ENCODE measurements at regions not wholly inside any gene's neighbourhood (a gene's known extent, or its start where the extent isn't known, plus 50 kb on each side); places are given as distances from the start of the nearest gene placed in this dataset.
"Not testable (repeated sequence)": the region's sequence is repeated elsewhere in the genome, so short reads cannot be mapped to it uniquely, and the experiment has no call there.

DNA sequence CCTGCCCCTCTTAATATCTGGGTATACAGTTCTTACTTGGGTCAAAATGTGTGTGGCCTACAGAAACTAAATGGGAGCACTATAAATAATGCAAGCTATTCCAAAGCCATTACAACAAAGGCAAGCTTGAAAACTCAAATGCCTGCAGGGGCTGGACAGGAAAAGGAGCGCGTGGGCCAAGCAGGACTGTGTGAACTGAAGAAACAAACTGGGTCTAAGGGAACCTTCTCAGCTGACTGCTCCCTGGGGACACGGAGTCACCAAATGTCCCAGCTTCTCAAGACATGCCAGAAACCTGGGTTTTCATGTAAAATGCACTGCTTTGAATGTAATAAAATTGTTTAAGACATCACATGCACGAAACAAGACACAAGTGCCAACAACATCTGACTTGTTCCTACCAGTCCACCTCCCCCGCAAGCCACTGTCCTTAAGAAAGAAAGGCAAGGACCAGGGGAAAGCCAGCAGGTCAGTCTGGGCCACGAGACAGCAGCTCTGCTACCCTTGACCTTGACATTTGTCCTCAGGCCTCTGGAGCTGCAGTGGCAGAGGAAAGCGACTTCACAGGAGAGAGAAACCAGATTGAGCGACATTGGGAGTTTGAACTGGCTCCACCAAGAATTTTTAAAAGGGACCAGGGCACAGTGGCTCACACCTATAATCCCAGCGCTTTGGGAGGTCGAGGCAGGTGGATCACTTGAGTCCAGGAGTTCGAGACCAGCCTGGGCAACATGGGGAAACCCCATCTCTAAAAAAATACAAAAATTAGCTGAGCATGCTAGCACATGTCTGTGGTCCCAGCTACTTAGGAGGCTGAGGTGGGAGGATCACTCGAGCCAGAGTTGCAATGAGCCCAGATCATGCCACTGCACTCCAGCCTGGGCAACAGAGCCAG is 89.7 kb upstream of the SH3BP4 start:
- DNase-seq (ENCODE audit: low read depth in 2 of 2) = no peak

DNA sequence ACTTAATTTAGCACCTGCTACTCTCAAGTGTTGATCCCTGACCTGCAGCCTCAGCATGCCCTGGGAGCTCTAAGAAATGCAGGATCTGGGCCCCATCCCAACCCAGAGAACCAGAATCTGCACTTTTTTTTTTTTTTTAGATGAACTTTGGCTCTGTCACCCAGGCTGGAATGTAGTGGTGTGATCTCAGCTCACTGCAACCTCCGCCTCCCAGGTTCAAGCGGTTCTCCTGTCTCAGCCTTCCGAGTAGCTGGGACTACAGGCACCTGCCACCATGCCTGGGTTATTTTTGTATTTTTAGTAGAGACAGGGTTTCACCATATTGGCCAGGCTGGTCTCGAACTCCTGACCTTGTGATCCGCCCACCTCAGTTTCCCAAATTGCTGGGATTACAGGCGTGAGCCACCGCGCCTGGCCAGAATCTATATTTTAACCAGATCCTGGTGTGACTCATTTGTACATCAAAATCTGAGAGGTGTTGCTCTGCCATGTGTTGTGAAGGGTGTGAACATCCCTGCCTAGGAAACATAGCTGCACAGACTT is 92.4 kb upstream of the SH3BP4 start:
- DNase-seq (ENCODE audit: low read depth in 2 of 2) = not testable (repeated sequence)

DNA sequence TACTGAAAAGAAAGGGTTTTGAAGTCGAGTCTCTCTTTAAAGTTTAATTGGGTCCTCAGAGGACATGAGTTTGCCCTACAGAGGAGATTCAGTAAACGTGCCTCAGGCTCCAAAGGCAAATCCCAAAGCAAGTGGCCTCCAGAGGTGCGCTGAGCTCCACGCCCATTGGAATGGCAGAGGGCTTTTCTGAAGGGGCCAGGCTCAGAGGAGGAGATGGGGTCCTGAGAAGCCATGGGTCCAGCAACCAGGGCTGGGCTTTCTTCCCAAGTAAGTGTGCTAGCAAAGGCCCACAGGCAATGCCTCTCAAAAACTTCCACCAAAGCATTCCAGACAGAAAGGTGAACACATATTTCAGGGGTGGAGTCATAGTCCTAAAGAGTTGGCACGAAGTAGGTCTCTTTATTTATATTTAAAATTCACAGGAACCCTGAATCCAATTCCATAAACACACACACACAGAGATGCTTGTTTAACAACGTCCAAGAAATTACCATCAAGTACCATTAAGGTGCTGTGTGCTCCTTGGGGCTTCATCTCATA is 93.0 kb upstream of the SH3BP4 start:
- no peak for DNase-seq (ENCODE audit: low read depth in 2 of 2)

DNA sequence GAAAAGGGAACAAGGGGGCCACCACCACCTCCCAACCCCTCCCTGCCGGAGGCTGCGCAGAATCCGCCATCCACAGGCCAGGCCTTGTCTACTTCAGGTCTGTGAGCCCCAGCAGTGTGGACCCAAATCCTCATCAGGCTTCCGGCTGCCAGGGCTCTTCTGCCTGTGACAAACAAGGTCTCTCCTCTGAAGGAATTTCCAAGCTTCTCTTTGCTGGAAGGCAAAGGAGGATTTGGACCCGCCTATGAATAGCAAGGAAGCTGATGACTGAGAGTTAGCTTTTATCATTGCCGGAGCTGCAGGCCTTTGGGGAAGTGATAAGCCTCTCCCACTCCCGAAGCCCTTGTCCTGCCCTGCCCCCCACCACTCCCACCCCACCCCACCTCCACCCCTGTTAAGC is 93.7 kb upstream of the SH3BP4 start:
- no peak for DNase-seq (ENCODE audit: low read depth in 2 of 2)

DNA sequence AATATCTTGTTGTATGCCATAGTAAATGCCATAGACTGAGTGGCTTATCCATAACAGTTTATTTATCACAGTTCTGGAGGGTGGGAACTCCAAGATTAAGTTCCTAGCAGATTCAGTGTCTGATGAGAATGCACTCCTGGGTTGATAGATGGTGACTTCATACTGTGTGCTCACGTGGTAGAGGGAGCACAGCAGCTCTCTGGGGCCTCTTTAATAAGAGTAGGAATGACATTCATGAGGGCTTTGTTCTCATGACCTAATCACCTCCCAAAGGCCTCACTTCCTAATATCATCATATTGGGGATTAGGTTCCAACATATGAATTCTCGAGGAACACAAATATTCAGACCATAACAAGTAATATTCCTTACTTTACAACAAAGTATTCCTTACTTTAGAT is 98.1 kb upstream of the SH3BP4 start:
- no peak for DNase-seq (ENCODE audit: low read depth in 2 of 2)

DNA sequence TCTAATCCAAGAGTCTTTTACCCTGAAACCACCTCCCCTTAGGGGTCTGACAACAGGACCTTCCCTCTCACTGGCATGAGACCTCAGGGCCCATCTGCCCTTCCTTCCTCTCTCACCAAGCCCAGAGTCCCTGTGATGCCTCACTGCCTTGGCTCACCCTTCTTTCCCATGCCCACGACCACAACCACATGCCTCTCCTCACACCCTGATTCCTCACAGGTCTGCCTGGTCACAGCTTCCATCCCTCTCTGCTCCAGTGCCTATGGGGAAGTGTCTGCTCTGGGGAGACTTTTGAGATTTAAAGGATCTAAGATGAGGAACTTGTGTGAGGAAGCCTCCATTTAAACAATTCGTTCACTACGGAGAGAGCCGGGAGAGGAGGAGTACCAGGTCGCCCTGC is 98.9 kb upstream of the SH3BP4 start:
- no peak for DNase-seq (ENCODE audit: low read depth in 2 of 2)

DNA sequence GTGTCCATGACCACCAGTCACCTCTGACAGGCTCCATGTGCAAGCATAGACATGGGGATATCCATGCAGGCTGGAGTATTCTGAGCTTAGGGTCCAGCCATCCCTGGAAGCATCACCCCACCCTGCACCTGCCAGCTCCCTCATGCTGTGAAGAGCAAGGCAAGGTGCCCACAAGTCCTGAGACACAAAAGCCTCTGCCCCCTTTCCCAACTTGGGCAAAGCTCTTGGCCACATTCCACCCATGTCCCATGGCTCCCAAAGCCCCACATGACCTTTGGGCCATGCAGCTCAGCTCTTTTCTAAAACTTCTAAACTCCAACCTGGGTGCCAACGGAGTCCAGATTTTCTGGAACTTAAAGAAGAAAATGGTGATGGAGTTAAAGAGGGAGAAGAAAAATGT is 99.8 kb upstream of the SH3BP4 start:
- DNase-seq (ENCODE audit: low read depth in 2 of 2) = no peak

DNA sequence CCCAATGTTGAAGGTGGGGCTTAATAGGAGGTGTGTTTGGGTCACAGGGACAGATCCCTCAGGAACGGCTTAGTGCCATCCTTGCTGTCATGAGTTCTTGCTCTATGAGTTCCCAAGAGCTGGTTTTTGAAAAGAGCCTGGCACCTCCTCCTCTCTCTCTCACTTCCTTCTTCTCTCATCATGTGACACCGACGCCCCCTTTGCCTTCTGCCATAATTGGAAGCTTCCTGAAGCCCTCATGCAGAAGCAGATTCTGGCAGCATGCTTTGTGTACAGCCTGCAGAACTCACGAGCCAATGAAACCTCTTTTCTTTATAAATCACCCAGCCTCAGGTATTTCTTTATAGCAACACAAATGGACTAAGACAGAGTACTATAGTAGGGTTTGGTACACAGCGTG is 100.4 kb upstream of the SH3BP4 start:
- DNase-seq (ENCODE audit: low read depth in 2 of 2) = no peak

DNA sequence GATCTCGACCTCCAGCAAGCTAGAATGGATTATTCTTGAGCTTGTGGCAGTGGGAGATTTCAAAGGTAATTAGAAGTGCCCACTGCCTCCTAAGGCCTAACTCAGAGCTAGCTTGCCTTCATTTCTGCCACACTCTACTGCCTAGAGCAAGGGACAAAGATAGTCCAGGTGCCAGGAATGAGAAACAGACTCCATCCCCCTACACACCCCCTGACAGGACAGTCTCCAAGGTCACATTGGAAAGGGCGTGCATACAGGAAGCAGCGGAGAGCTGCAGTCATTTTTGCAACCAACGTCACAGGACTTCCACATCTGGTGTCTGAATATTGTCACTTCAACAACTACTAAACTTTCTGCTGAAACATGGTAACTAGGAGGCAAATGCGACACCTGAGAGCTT is 101.0 kb upstream of the SH3BP4 start:
- DNase-seq (ENCODE audit: low read depth in 2 of 2) = no peak

DNA sequence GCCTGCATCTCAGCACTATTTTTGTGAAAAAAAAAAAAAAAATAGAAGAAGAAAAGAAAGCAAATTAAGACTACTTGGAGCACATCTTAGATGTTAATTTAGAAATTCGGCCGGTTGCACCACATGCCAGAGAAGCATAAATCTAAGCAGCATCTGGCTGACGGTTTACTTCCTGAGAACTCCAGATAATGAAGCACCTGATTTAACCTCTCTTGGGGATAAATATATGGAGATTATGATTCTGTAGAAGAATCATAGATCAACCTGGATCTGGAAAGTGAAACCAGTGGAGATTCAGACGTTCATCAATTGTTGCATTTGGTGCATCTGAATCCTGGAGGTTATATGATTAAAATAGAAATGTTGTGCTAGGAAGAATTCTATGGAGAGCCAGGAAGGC is 102.1 kb upstream of the SH3BP4 start:
- no peak for DNase-seq (ENCODE audit: low read depth in 2 of 2)

DNA sequence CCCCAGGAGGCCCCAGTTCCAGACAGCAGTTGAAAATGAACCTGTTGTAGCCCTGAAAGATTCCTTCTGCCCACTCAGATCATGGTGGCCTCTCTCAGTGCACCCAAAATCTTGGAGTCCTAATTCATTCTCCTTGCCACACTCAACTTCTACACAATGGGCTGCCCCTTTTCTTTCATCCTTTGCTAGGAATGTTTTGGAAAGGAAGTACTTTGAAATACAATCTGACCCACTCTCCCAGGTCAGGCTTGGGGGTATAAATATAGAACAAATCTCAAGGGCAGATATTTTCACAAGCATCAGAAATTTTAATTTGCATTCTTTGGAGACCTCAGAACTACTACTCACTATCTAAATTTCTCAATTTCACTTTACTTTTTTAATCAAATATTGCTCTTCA is 103.2 kb upstream of the SH3BP4 start:
- no peak for DNase-seq (ENCODE audit: low read depth in 2 of 2)

DNA sequence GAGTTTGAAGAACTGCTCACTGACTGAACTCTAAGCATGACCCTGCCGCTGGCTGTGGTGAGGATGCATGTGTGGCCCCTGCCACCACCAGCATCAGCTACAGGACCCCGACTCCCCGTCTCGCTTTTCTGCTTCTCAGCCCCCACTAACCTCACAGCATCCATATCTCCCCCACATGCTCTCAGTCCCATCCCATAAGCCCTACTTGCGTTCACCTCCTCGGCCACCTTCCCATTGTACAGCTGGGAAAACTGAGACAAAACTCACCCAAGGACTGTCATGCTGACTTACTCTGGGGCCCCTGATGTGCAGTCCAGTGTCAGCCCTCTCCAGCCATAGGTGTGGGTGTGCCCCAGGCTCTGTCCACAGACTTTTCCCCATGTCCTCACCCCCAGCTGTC is 104.2 kb upstream of the SH3BP4 start:
- DNase-seq (ENCODE audit: low read depth in 2 of 2) = no peak

DNA sequence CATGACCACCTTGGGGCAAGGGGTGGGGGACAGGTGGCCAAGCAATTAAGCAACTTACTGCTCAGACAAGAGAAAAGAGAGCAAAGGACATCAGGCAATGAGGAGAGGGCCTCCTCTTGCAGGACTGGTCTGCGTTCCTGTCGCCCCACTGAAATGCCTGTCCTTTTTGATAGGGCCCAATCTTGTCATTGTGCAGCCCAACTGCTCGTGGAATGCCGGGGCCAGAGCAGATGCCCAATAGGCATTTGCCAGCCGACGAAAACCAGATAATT is 104.5 kb upstream of the SH3BP4 start:
- DNase-seq (ENCODE audit: low read depth in 2 of 2) = no peak

DNA sequence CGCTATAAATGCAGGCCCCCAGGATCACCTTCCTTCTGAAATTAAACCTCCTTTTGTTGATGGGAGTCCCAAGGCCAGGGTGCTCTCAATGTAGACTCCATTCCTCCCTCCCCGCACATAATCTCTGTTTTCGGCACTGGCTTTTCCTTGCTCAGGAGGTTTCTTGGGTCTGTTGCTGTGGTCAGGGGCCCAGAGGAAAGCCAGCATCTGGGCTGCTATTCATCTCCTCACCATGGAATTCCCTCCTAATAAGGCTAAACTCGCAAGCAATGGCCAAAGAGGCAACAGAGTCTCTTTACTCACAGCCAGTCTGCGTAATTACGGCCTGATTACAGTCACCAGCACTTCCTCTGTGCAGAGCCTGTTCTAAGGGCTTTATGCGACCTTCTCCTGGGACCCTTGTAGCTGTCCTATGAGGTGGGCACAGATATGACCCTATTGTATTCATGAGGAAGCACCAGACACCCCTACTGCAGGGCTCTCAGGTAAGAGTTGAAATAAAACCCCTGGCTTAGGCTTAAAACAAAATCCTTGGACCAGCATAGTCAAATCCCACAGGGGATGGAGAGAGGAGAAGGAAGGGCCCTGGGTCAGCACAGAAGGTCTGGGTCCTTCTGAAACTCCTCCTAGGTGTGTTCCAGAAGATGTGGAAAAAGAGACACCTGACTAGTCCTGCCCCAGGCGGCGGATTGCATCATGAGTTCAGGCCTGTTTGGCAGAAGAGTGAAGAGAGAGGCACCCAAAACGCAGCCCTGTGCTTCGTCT is 105.0 kb upstream of the SH3BP4 start:
- DNase-seq (ENCODE audit: low read depth in 2 of 2) = no peak

DNA sequence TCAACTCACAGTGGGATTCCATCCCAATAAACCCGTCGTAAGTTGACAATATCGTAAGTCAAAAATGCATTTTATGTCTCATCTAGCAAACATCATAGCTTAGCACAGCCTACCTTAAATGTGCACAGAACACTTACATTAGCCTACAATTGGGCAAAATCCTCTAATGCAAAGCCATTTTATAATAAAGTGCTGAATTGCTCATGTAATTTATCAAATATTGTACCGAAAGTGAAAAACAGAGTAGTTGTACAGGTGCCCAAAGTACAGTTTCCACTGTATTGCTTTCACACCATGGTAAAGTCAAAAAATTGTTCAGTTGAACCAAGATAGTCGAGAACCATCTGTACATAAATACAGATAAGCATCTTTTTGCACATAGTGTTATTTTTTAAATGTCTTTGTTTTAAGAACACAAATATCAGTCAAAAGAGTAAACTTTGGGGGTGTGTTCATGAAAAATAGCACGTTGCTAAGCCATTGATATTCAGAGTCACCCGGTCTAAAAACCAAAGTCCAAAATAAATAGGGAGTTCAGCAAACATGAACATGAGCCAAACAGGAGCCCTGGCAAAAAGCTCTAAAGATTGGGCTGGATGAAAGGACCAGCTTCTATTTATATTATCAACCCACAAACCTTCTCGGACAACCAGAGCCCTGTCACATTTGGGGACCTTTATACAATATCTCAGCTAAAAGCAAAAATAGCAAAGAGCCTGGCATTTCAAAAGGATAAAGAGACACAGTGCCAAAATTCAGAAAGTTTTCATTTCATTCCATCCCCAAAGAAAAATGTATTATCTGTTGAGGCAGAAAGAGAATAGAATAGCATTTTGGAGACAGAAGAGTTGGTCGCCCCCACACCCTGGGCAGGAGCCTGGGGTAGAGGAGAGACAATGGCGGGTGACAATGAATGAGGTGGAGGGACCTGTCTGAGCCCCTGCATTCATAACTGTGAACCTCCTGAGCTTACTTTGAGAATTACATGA is 105.9 kb upstream of the SH3BP4 start:
- no peak for DNase-seq (ENCODE audit: low read depth in 2 of 2)

DNA sequence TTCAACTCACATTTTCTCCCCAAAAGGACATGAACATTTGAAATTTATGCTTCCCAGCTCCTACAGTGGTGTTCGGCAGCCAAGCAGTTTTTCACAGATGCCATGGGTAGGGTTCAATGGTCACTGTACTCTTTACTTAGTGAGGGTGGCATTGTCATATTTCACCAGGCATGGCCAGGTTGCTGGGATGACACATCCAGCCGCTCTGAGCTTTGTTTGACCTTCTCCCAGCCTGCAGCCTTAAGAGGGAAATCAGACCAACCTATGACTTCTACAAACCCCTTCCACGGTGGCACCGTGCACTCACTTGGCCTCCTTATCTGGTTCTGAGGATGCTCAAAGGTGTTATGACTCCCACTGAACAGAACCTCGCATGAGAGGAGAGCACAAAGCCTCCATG is 108.4 kb upstream of the SH3BP4 start:
- no peak for DNase-seq (ENCODE audit: low read depth in 2 of 2)

DNA sequence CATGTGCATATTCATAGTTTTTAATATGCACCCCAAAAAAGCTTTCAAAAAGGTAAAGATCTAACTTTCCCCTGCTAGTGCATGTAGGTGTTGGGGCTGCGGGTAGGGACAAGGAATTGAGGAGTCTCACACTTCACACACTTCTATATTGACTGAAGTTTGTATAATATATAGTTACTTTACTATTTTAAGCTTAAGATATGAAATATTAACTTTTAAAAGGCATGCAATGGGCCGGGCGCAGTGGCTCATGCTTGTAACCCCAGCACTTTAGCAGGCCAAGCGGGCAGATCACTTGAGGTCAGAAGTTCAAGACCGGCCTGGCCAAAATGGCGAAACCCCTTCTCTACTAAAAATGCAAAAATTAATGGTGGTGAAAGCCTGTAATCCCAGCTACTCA is 109.1 kb upstream of the SH3BP4 start:
- DNase-seq (ENCODE audit: low read depth in 2 of 2) = no peak

DNA sequence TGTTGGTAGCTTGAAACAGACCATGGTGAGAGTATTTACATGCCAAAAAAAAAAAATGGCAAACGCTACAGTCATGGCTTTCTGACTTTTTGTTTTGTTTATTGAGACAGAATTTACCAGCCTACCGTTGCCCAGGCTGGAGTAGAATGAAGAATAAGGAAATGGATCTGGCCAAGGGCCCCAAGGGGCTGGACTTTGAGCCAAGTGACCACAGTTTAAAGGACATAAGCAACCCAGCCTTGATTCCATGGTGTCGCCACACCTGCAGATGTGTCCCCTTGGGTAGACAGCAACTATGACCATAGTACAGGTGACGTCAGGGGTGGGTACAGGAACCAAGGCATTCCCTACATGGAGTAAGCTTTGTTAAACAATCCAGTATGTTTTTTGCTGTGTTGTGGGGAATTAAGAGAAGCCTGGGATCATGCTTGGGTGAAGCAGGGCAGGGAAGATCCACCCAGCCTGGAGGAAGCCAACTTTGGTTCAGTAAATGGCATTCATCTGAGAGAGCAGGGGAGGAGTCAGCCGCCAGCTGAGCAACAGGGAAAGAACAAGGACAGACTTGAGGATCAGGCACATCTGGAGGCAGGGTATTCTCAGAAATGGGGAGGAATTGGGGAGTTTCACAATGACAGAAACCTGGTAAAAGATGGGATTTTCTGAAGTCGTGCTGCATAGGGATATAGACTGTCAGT is 110.3 kb upstream of the SH3BP4 start:
- no peak for DNase-seq (ENCODE audit: low read depth in 2 of 2)

DNA sequence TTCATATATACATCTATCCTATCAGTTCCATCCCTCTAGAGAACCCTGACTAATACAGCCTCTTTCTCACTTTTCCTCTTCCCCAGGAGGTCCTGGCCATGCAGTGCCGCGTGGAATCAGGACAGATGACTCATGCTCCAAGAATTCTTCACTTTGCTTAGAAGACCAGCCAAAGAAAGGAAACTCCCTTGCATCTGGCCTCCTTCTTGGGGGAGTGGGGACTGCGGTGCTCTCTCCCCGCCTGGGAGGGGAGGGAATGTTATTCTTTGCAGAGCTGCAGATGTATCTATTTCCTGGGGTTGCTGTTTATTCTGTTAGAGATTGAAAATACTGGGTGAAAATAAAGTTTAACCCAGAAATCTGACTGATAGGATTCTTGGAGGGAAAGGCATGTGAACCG is 111.5 kb upstream of the SH3BP4 start:
- DNase-seq (ENCODE audit: low read depth in 2 of 2) = no peak

DNA sequence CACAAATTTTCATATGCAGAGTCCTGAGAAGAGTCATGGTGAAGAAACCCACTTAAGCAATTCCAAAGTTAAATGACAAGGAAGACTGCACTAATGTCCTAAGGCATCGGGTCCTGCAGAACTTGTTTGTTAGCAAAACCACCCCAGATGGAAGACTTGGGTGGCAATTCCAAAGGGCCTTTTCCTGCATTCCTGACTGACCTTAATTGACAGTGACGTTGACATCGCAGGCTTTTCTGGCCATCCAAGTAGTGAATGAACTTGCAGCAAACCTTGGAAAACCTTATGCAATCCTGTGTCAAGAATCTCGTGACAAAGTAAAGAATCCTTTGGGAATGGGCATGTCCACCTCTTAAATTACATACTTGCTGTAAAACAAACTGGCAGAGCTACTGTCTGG is 112.5 kb upstream of the SH3BP4 start:
- DNase-seq (ENCODE audit: low read depth in 2 of 2) = no peak

DNA sequence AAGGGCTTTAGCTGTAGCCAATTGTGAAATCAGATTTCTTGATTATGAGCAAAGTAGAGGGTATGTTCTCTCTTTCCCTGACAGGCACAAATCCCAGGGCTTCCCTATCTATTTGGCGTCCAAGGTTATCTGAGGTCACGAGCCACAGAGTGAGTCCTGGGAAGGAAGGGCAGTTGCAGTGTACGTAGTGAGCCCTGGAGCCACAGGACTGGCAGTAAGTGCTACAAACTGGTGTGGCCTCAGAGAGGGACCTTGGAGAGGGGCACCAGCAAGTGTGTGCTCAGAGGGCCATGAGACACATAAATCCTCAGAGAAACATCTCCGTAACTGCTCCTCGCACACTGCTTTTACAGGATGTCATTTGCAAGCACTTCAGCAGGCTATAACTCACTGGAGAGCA is 115.5 kb upstream of the SH3BP4 start:
- no peak for DNase-seq (ENCODE audit: low read depth in 2 of 2)

All from stimulated activated CD8-positive, alpha-beta memory T cell treated with anti-CD3 and anti-CD28 coated beads, Interleukin-2, amount 100 ng/mL, for 48 hours (primary cell).